MCF 10A (cell line): ENCODE measurements at regions not wholly inside any gene's neighbourhood (a gene's known extent, or its start where the extent isn't known, plus 50 kb on each side); places are given as distances from the start of the nearest gene placed in this dataset.

Experiments
- BruUV-seq: library from RNA; stranded (reverse); fragments of 400-500 nt; replicated peaks from 2 replicates; lab custom pipeline; 2021; lab: Mats Ljungman, UMichigan
- CTCF ChIA-PET: fragments of 300-600 bp; sonication (Branson Sonifier 250); formaldehyde crosslinking; extraction: SDS; loops from one replicate; lab custom pipeline; 2021; ENCODE audit warnings: antibody characterized with exemption, inconsistent platforms; lab: Yijun Ruan, JAX
- POLR2A ChIA-PET: fragments of 300-600, 350-650 bp; sonication (Branson Sonifier 250); formaldehyde crosslinking; extraction: SDS; loops from one replicate; lab custom pipeline; 2020; ENCODE audit warnings: antibody characterized with exemption, inconsistent platforms; lab: Yijun Ruan, JAX
- DNase-seq: peaks from one replicate; pipeline ENCODE4 v3.0.0-alpha.2; 2018; ENCODE audit not compliant: unreplicated experiment
- H3K27ac Mint-ChIP-seq: one replicate; pipeline ENCODE4 v1.8.0; 2022; ENCODE audit warnings: mild to moderate bottlenecking, low read depth, mixed read lengths; ENCODE audit not compliant: unreplicated experiment
- H3K27me3 Mint-ChIP-seq: one replicate; pipeline ENCODE4 v1.8.0; 2022; ENCODE audit warnings: mixed read lengths; ENCODE audit not compliant: insufficient read depth, unreplicated experiment
- H3K36me3 Mint-ChIP-seq: one replicate; pipeline ENCODE4 v1.8.0; 2022; ENCODE audit warnings: mild to moderate bottlenecking, moderate library complexity, mixed read lengths; ENCODE audit not compliant: insufficient read depth, unreplicated experiment
- H3K4me1 Mint-ChIP-seq: one replicate; pipeline ENCODE4 v1.8.0; 2022; ENCODE audit warnings: mixed read lengths; ENCODE audit not compliant: insufficient read depth, unreplicated experiment
- H3K4me3 Mint-ChIP-seq: one replicate; pipeline ENCODE4 v1.8.0; 2022; ENCODE audit warnings: mild to moderate bottlenecking, moderate library complexity, mixed read lengths; ENCODE audit not compliant: unreplicated experiment
- H3K9me3 Mint-ChIP-seq: one replicate; pipeline ENCODE4 v1.8.0; 2022; ENCODE audit warnings: mixed read lengths; ENCODE audit not compliant: unreplicated experiment
- intact Hi-C: fragments of 100-400 bp; cut with micrococcal nuclease; formaldehyde crosslinking; loops from 2 replicates; pipeline ENCODE4 v1.14.1; 2022
- TF ChIP-seq, protein P1 (sequence below): fragments of 200-600 bp; IDR thresholded peaks from one replicate; pipeline ENCODE4 v1.8.0; 2022; ENCODE audit warnings: antibody characterized with exemption, mild to moderate bottlenecking; ENCODE audit not compliant: unreplicated experiment

DNA sequence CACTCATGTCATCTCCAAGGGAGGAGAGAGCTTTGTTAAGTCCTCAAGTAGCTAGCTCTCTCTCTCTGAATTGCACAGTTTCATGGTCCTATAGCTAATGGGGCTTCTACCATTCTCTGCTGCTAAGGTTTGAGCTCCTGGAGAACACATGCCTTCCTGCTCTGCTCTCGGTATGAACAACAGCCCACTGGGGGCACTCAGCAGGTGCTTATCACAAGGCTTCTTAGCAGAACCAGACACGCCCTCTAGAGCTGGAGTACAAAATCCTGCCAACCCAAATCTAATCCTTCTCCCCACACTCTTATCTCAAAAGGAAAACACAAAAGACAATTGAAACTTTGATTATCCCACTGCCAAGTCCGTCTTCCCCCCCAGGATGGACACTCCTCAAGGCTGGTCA is 176.5 kb downstream of the HS3ST1 start:
- H3K9me3 Mint-ChIP-seq, result peaks cover 17% of the 10 kb centered on the region
- POLR2A ChIA-PET, result no interaction called here
- CTCF ChIA-PET, result no interaction called here

DNA sequence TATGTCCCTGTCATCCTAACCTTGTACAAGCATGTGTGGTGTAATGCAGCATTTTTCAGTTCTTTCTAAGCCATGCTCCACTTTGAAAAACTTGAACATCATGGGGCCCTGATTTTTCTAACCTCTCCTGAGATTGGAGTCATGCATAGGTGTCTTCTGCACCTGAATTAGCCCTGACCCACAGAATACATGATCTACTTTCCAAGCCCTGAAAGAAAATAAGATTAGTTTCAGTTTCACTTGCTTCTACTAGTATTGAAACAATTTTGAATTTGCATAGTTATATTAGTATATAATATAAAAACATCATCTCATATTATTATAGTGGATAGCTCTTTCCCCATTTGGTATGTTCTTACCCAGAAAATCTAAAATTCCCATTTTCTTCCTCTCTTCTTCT is 178.2 kb downstream of the HS3ST1 start:
- Mint-ChIP-seq H3K9me3 (peaks cover 17% of the 10 kb centered on the region), H3K36me3 (no peaks in the 10 kb centered on the region), H3K27ac (no peak overlapping the region), H3K4me3 (no peak overlapping the region), H3K4me1 (no peaks in the 10 kb centered on the region), H3K27me3 (peaks cover 7% of the 10 kb centered on the region)
- no peak for DNase-seq
- no TSS peak for BruUV-seq
- TF ChIP-seq, protein P1, sequence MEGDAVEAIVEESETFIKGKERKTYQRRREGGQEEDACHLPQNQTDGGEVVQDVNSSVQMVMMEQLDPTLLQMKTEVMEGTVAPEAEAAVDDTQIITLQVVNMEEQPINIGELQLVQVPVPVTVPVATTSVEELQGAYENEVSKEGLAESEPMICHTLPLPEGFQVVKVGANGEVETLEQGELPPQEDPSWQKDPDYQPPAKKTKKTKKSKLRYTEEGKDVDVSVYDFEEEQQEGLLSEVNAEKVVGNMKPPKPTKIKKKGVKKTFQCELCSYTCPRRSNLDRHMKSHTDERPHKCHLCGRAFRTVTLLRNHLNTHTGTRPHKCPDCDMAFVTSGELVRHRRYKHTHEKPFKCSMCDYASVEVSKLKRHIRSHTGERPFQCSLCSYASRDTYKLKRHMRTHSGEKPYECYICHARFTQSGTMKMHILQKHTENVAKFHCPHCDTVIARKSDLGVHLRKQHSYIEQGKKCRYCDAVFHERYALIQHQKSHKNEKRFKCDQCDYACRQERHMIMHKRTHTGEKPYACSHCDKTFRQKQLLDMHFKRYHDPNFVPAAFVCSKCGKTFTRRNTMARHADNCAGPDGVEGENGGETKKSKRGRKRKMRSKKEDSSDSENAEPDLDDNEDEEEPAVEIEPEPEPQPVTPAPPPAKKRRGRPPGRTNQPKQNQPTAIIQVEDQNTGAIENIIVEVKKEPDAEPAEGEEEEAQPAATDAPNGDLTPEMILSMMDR, result no peak
- intact Hi-C loops, result no loop called here
- CTCF ChIA-PET, result interaction anchor here (0.5 to 0.6 kb wide), 2 partner anchors 203 to 1576 kb away, joined by 3 to 4 read pairs; no protein-coding TSS in a partner anchor
- POLR2A ChIA-PET, result no interaction called here

More for the DNA sequence above, 176.5 kb downstream of the HS3ST1 start:
- H3K27me3 Mint-ChIP-seq, result peaks cover 7% of the 10 kb centered on the region
- DNase-seq, result no peak
- H3K27ac Mint-ChIP-seq, result no peak overlapping the region
- TF ChIP-seq, protein P1, result no peak
- intact Hi-C loops, result no loop called here
- no peak overlapping the region for H3K4me3 Mint-ChIP-seq
- no peaks in the 10 kb centered on the region for H3K36me3 Mint-ChIP-seq
- H3K4me1 Mint-ChIP-seq, result no peaks in the 10 kb centered on the region
- BruUV-seq, result no TSS peak

DNA sequence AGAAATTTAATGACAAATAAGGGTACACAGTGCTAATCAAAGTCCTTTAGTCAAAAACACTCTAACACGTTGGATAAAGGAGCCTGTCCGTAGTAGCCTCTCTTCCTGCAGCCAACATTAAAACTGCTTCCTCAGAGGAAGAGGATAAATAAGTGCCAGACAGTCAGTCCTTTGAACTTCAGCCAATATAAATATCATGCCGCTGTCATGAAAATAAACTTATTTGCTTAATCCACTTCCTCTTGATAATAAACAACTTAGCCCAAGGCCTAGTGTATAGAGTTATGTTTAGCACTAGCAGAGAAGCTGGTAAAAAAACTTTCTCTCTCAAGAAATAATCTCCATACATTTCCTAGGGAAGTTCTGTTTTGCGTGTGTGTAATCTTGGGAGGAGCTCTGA is 196.7 kb downstream of the HS3ST1 start:
- ChIA-PET POLR2A (no interaction called here), CTCF (interaction anchor here (1.0 kb wide), 1 partner anchor 98 kb away, joined by 4 read pairs; no protein-coding TSS in a partner anchor)
- intact Hi-C loops, result no loop called here
- Mint-ChIP-seq H3K4me1 (peaks cover 13% of the 10 kb centered on the region), H3K9me3 (peaks cover 8% of the 10 kb centered on the region), H3K27me3 (no peaks in the 10 kb centered on the region), H3K4me3 (no peak overlapping the region), H3K27ac (no peak overlapping the region), H3K36me3 (no peaks in the 10 kb centered on the region)
- peak; percentile 58 for DNase-seq
- TF ChIP-seq, protein P1, result no peak
- no TSS peak for BruUV-seq

DNA sequence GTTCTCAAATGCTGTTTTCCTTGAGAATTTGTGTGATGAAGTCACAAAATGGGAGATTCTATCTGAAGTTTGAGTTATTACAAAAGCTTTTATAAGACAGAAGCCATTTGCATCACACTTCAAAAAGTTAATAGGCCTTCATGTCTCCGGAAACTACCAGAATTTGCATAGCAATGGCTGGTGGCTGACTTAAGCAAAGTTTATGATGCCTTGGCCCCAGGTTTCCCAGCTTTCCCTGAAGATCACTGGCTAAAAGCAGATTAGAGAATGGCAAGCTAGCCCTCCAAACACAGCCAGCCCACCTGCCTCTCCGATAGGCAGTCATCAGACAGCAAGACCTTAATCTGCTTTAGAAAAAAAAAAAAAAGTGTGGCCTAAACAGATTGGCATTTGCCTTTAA is 197.8 kb downstream of the HS3ST1 start:
- POLR2A ChIA-PET, result no interaction called here
- peaks cover 8% of the 10 kb centered on the region for H3K9me3 Mint-ChIP-seq
- H3K4me1 Mint-ChIP-seq, result peaks cover 13% of the 10 kb centered on the region
- no peaks in the 10 kb centered on the region for H3K36me3 Mint-ChIP-seq
- H3K27me3 Mint-ChIP-seq, result peaks cover 6% of the 10 kb centered on the region
- no peak for DNase-seq
- CTCF ChIA-PET, result no interaction called here
- intact Hi-C loops, result no loop called here
- H3K27ac Mint-ChIP-seq, result no peak overlapping the region
- H3K4me3 Mint-ChIP-seq, result no peak overlapping the region
- no TSS peak for BruUV-seq
- TF ChIP-seq, protein P1, result no peak
